ENCODE measurements at regions not wholly inside any gene's neighbourhood (a gene's known extent, or its start where the extent isn't known, plus 50 kb on each side); places are given as distances from the start of the nearest gene placed in this dataset.

- no peak for TF ChIP-seq CTCF (IDR thresholded peaks at IDR 0.05)
These were observed 227.1 kb upstream of the ID4 start for GRCh38 chr6:19609972-19610641.

DNA sequence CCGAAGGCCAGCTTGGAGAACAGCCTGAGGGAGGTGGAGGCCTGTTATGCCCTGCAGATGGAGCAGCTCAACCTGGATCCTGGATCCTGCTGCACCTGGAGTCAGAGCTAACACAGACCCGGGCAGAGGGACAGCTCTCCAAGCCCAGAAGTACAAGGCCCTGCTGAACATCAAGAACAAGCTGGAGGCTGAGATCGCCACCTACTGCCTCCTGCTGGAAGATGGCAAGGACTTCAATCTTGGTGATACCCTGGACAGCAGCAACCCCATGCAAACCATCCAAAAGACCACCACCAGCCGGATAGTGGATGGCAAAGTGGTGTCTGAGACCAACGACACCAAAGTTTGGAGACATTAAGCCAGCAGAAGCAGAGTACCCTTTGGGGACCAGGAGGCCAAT lies 223.5 kb upstream of the ID4 start:
- TF ChIP-seq CTCF (IDR thresholded peaks at IDR 0.05): no peak

- no peak for TF ChIP-seq CTCF (IDR thresholded peaks at IDR 0.05)
These were observed 221.1 kb upstream of the ID4 start for GRCh38 chr6:19616022-19616421.

GRCh38 chr6:19632230-19632629 lies 204.9 kb upstream of the ID4 start:
- TF ChIP-seq CTCF (IDR thresholded peaks at IDR 0.05): no peak

DNA sequence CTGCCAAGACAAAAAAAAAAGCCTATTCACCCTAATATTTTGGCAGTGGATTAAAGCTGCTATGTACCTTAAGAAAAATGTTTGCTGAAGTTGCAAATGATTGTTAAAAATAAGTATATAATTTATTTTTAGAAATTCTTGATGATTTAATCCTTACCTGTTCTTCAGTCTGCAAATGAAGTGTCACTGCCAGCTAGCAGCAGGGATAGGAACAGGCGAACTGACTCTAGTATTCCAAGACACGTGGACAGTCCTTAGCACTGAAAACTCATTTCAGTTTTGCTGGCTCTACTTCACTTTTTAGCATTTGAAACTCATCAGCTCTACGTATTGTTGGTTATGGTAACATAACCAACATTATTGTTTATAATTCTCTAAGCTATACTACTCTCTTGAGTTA lies 204.4 kb upstream of the ID4 start:
- TF ChIP-seq CTCF (IDR thresholded peaks at IDR 0.05): no peak

- TF ChIP-seq CTCF (IDR thresholded peaks at IDR 0.05): no peak
These were observed 201.4 kb upstream of the ID4 start for GRCh38 chr6:19635728-19636127.

- no peak for TF ChIP-seq CTCF (IDR thresholded peaks at IDR 0.05)
These were observed 200.2 kb upstream of the ID4 start for GRCh38 chr6:19637010-19637409.

- no peak for TF ChIP-seq CTCF (IDR thresholded peaks at IDR 0.05)
These were observed 198.2 kb upstream of the ID4 start for GRCh38 chr6:19638931-19639330.
